Spleen (tissue), 7 donors: ENCODE measurements at regions not wholly inside any gene's neighbourhood (a gene's known extent, or its start where the extent isn't known, plus 50 kb on each side); places are given as distances from the start of the nearest gene placed in this dataset.

Source experiments
- CTCF ChIP-seq, 11 experiments: fragments of 200-600 bp in 7 of 11; fragments of 450-650 bp in 4 of 11; sonication (generic) in 4 of 11; IDR thresholded peaks in 8 of 11; conservative IDR thresholded peaks in 3 of 11; 1 replicate in 7 of 11; 2 replicates in 4 of 11; pipeline versions ENCODE4 v1.4.0 to v1.8.0; 2016 to 2021; ENCODE audit warnings: antibody characterized with exemption in 11 of 11, inconsistent platforms in 4 of 11, mild to moderate bottlenecking in 1 of 11
- POLR2A ChIP-seq, 3 donors: fragments of 450-650 bp; IDR thresholded peaks; one replicate each; pipeline ENCODE4 v1.5.1; 2017; ENCODE audit warnings: antibody characterized with exemption in 3 of 3, mild to moderate bottlenecking in 1 of 3
- donor health status: DM: no; HTN: no; CAD: no; lungs with moderate emphysema.
- donor health status: DM: no; HTN: no; CAD: no.
- donor health status: DM: no; HTN: no; CAD: no.

GRCh38 chrX:78838709-78839108 lies 91.2 kb downstream of the LPAR4 start:
- TF ChIP-seq POLR2A (IDR thresholded peaks at IDR 0.05): no peak
- no peak for TF ChIP-seq CTCF (IDR thresholded peaks at IDR 0.05 in 8 of 11, conservative IDR thresholded peaks at IDR 0.05 in 3 of 11)
